Neural progenitor cell (in vitro differentiated cells): ENCODE measurements at regions not wholly inside any gene's neighbourhood (a gene's known extent, or its start where the extent isn't known, plus 50 kb on each side); places are given as distances from the start of the nearest gene placed in this dataset.

ENCODE experiments used
- EZH2 ChIP-seq: fragments of 200-600 bp; sonication (generic); IDR thresholded peaks from 2 replicates; pipeline ENCODE4 v1.6.1; 2017; ENCODE audit warnings: antibody characterized with exemption, mild to moderate bottlenecking, moderate library complexity
- TF ChIP-seq, protein P1 (sequence below): fragments of 200-600 bp; sonication (generic); IDR thresholded peaks from 2 replicates; pipeline ENCODE4 v1.5.1; 2017; ENCODE audit warnings: antibody characterized with exemption, mild to moderate bottlenecking

DNA sequence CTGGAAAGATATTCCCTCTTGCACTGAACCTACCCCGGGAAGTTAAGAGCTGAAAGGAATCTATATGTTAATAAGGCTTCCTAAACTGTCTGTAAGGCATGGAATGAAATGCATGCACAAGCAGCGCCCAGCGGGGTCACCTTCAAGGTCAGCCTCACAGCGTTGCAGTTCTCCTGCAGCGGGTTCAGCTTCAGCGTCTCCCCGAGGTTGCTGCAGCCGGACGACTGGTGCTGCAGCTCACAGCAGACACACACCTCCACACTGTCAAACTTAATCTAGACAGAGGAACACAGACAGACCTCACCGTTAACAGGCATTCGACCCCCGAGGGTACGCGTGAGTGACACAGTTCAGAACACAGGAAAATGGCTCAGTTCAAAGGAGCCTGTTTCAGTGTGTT lies 73.3 kb downstream of the NSMCE3 start:
- TF ChIP-seq, protein P1, sequence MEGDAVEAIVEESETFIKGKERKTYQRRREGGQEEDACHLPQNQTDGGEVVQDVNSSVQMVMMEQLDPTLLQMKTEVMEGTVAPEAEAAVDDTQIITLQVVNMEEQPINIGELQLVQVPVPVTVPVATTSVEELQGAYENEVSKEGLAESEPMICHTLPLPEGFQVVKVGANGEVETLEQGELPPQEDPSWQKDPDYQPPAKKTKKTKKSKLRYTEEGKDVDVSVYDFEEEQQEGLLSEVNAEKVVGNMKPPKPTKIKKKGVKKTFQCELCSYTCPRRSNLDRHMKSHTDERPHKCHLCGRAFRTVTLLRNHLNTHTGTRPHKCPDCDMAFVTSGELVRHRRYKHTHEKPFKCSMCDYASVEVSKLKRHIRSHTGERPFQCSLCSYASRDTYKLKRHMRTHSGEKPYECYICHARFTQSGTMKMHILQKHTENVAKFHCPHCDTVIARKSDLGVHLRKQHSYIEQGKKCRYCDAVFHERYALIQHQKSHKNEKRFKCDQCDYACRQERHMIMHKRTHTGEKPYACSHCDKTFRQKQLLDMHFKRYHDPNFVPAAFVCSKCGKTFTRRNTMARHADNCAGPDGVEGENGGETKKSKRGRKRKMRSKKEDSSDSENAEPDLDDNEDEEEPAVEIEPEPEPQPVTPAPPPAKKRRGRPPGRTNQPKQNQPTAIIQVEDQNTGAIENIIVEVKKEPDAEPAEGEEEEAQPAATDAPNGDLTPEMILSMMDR: no peak
- no peak for TF ChIP-seq EZH2
